Gastrocnemius medialis (tissue), 4 donors: ENCODE measurements at regions not wholly inside any gene's neighbourhood (a gene's known extent, or its start where the extent isn't known, plus 50 kb on each side); places are given as distances from the start of the nearest gene placed in this dataset.

Source experiments
- ATAC-seq, 2 donors: fragments of 150-250 bp; one replicate each; pipeline ENCODE4 v1.9.1; 2016
- DNase-seq, 2 donors: peaks; one replicate each; pipeline ENCODE4 v3.0.0-alpha.2; 2019
- H3K27ac ChIP-seq, 4 donors: fragments of 200-600 bp; sonication (generic); 1 replicate in 1 of 4; 2 replicates in 3 of 4; pipeline ENCODE4 v1.5.1; 2016 to 2018; ENCODE audit warnings: mild to moderate bottlenecking in 2 of 4, moderate library complexity in 1 of 4
- H3K27me3 ChIP-seq, 3 donors: fragments of 200-600 bp; sonication (generic) in 2 of 3; 1 replicate in 1 of 3; 2 replicates in 2 of 3; pipeline versions ENCODE4 v1.5.1 to v1.6.0; 2016 to 2019; ENCODE audit warnings: mild to moderate bottlenecking in 1 of 3, moderate library complexity in 1 of 3
- H3K36me3 ChIP-seq, 2 donors: fragments of 200-600 bp; sonication (generic) in 1 of 2; one replicate each; pipeline ENCODE4 v1.5.1; 2017 to 2018
- H3K4me1 ChIP-seq, 2 donors: fragments of 200-600 bp; sonication (generic) in 1 of 2; one replicate each; pipeline ENCODE4 v1.5.1; 2016 to 2017; ENCODE audit warnings: mild to moderate bottlenecking in 2 of 2
- H3K4me3 ChIP-seq, 4 donors: fragments of 200-600 bp; sonication (generic) in 3 of 4; 1 replicate in 1 of 4; 2 replicates in 3 of 4; pipeline ENCODE4 v1.5.1; 2016 to 2019; ENCODE audit warnings: mild to moderate bottlenecking in 2 of 4
- H3K9me3 ChIP-seq, 3 donors: fragments of 200-600 bp; sonication (generic) in 2 of 3; 1 replicate in 1 of 3; 2 replicates in 2 of 3; pipeline ENCODE4 v1.5.1; 2016 to 2019
- POLR2A ChIP-seq, 2 donors: fragments of 450-650 bp; IDR thresholded peaks; one replicate each; pipeline ENCODE4 v1.6.1; 2017; ENCODE audit warnings: antibody characterized with exemption in 2 of 2, mild to moderate bottlenecking in 2 of 2, moderate library complexity in 2 of 2
- in situ Hi-C, 4 donors: fragments of 200-750 bp; cut with MboI; loops; one replicate each; pipeline versions ENCODE4 v1.15.0 to v1.8.0; 2017; ENCODE audit warnings: low sequenced_read_pairs in 4 of 4
- intact Hi-C: fragments of 100-400 bp; cut with DNase I; formaldehyde crosslinking; loops from one replicate; pipeline ENCODE4 v1.15.1; 2023; ENCODE audit warnings: low total_unique reads
- TF ChIP-seq, protein P1 (sequence below), 5 experiments: fragments of 450-650 bp in 3 of 5; fragments of 200-600 bp in 2 of 5; sonication (generic) in 2 of 5; IDR thresholded peaks in 4 of 5; conservative IDR thresholded peaks in 1 of 5; 1 replicate in 4 of 5; 2 replicates in 1 of 5; pipeline ENCODE4 v1.5.1; 2016 to 2019; ENCODE audit warnings: antibody characterized with exemption in 5 of 5, mild to moderate bottlenecking in 3 of 5, moderate library complexity in 3 of 5

DNA sequence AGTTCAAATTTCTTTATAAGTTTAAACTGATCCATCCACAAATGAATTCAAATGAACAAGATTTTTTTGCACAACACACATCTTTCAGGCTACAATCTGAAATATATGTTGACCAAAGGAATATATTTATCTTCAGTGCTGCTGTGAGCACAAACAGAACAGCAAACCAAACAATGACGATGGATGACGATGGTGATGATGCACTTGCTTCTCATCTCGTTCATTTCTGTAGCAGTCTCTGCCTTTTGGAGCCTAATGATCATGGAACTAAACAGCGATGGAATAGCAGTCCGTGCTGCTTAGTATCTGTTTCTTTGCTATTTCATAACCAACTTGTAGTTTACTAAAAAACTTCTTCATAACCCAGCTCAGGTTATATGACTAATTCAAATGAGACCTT is 220.7 kb upstream of the BLID start:
- no peaks in the 10 kb centered on the region for H3K9me3 ChIP-seq
- DNase-seq (no peak), ATAC-seq (no peak)
- in situ Hi-C loops (no loop called here), intact Hi-C loops (no loop called here)
- no peaks in the 10 kb centered on the region for H3K27me3 ChIP-seq
- no peak overlapping the region for H3K27ac ChIP-seq
- TF ChIP-seq POLR2A (IDR thresholded peaks at IDR 0.05): no peak
- TF ChIP-seq, protein P1, sequence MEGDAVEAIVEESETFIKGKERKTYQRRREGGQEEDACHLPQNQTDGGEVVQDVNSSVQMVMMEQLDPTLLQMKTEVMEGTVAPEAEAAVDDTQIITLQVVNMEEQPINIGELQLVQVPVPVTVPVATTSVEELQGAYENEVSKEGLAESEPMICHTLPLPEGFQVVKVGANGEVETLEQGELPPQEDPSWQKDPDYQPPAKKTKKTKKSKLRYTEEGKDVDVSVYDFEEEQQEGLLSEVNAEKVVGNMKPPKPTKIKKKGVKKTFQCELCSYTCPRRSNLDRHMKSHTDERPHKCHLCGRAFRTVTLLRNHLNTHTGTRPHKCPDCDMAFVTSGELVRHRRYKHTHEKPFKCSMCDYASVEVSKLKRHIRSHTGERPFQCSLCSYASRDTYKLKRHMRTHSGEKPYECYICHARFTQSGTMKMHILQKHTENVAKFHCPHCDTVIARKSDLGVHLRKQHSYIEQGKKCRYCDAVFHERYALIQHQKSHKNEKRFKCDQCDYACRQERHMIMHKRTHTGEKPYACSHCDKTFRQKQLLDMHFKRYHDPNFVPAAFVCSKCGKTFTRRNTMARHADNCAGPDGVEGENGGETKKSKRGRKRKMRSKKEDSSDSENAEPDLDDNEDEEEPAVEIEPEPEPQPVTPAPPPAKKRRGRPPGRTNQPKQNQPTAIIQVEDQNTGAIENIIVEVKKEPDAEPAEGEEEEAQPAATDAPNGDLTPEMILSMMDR (IDR thresholded peaks at IDR 0.05 in 4 of 5, conservative IDR thresholded peaks at IDR 0.05 in 1 of 5): no peak
- no peaks in the 10 kb centered on the region for H3K4me1 ChIP-seq
- no peaks in the 10 kb centered on the region for H3K36me3 ChIP-seq
- no peak overlapping the region for H3K4me3 ChIP-seq

DNA sequence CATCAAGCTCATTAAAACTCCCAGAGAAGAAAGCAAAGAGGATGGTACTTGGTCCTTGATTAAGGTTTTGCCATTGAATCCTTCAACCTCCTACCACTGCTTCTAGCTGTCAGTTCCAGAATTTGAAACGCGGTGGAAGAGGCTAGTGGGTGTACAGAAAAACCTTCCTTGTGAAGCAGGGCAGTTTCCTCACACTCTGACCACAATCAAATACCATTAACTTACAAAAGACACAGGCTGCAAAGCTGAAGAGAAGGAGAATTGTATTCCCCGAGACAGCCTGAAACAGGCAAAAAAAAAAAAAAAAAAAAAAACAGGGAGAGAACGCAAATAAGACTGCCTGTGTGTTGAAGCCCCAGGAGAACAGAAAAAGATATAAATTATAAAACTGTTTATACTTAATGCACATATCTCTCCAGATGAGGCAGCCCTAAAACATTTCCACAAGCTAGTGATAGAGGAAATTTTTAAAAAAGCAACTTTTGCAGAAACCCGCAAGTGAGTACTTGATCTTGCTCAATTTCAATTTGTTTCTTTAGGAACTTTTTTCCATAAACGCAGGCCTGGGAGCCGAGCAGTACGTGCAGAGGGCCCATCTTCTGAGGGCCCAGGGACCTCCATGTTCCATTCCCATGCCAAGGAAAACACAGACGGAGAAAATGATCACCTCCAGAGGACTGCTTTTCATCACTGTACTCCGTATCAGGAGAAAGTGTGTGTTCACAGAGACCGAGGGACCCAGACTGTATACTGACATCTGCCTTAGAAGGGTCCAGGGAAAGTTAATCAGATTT is 218.7 kb upstream of the BLID start:
- Histone ChIP-seq H3K9me3 (no peaks in the 10 kb centered on the region), H3K27me3 (no peaks in the 10 kb centered on the region), H3K4me3 (no peak overlapping the region), H3K36me3 (no peaks in the 10 kb centered on the region), H3K27ac (no peak overlapping the region), H3K4me1 (no peaks in the 10 kb centered on the region)
- no peak for ATAC-seq
- in situ Hi-C loops: no loop called here
- intact Hi-C loops: no loop called here
- TF ChIP-seq, protein P1 (IDR thresholded peaks at IDR 0.05 in 4 of 5, conservative IDR thresholded peaks at IDR 0.05 in 1 of 5): no peak
- no peak for TF ChIP-seq POLR2A (IDR thresholded peaks at IDR 0.05)
- no peak for DNase-seq

DNA sequence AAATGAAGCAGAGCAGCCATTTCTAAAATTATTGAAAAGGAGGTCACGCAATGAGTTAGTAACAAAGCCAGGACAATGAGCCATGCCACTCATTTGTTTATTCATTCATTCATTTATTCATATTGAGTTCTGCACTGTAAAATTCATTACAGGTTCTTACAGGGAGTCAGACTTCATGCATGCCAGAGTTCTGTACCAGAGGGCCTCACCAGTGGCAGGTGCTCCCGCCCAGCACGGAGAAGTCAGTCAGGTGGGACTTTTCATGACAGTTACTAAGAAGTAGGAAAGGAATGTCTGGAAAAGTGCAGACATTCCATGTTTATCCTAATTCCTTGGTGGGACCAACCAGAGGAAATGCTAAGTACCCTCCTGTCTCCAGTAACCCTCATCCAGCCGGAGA is 217.5 kb upstream of the BLID start:
- no peak for ATAC-seq
- intact Hi-C loops (no loop called here), in situ Hi-C loops (no loop called here)
- Histone ChIP-seq H3K27me3 (no peaks in the 10 kb centered on the region), H3K4me3 (no peak overlapping the region), H3K4me1 (no peaks in the 10 kb centered on the region), H3K27ac (no peak overlapping the region), H3K36me3 (no peaks in the 10 kb centered on the region), H3K9me3 (no peaks in the 10 kb centered on the region)
- no peak for TF ChIP-seq POLR2A (IDR thresholded peaks at IDR 0.05)
- TF ChIP-seq, protein P1 (IDR thresholded peaks at IDR 0.05 in 4 of 5, conservative IDR thresholded peaks at IDR 0.05 in 1 of 5): no peak
- no peak for DNase-seq

DNA sequence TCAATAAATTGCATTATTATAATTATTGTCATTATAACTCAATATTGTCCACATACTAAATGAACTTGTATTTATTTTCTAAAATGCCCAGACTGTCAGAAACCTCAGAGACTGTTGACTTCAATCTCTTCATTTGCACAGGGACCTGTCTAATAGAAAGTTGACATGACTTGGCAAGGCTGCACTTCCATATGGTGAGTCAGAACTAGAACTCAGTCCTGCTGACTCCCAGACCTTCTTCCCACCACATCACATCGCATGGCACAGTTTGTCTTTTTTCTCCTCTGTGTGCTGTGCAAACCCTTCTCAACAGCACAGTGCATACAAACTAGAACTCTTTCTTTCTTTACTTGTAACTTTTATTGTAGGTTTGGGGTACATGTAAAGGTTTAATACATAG is 215.1 kb upstream of the BLID start:
- no peak for DNase-seq
- no peak overlapping the region for H3K4me3 ChIP-seq
- H3K9me3 ChIP-seq: no peaks in the 10 kb centered on the region
- no peaks in the 10 kb centered on the region for H3K36me3 ChIP-seq
- no peaks in the 10 kb centered on the region for H3K27me3 ChIP-seq
- no peaks in the 10 kb centered on the region for H3K4me1 ChIP-seq
- TF ChIP-seq, protein P1 (IDR thresholded peaks at IDR 0.05 in 4 of 5, conservative IDR thresholded peaks at IDR 0.05 in 1 of 5): no peak
- no peak for TF ChIP-seq POLR2A (IDR thresholded peaks at IDR 0.05)
- intact Hi-C loops (no loop called here), in situ Hi-C loops (no loop called here)
- no peak for ATAC-seq
- no peak overlapping the region for H3K27ac ChIP-seq
